ENCODE measurements at regions not wholly inside any gene's neighbourhood (a gene's known extent, or its start where the extent isn't known, plus 50 kb on each side); places are given as distances from the start of the nearest gene placed in this dataset.

DNA sequence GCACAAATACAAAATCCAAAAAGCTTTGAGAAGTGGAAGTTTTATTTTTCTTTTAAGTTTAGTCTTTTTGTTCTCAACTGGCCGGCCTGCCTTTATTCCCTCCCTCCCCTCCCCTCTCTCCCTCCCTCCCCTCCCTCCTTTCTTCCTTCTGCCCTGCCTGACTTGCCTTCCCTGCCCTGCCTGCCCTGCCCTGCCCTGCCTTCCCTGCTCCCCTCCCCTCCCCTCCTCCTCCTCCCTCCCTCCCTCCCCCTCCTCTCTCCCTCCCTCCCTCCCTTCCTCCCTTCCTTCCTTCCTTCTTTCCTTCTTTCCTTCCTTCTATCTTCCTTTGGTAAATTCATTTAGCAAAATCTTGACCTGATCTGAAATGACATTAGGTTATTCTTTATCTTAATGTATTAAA lies 69.8 kb upstream of the LIMCH1 start:
- 70 to 72% (median 72%) methylated on average over 1 of the region's 1 CpG for WGBS, 3 donors

GRCh38 chr4:41471126-41472071 lies 66.6 kb upstream of the LIMCH1 start:
- H3K27me3 ChIP-seq (ENCODE audit: insufficient read depth in 3 of 3, low read length in 2 of 3), result no peaks in the 10 kb centered on the region
- TF ChIP-seq, protein P1, sequence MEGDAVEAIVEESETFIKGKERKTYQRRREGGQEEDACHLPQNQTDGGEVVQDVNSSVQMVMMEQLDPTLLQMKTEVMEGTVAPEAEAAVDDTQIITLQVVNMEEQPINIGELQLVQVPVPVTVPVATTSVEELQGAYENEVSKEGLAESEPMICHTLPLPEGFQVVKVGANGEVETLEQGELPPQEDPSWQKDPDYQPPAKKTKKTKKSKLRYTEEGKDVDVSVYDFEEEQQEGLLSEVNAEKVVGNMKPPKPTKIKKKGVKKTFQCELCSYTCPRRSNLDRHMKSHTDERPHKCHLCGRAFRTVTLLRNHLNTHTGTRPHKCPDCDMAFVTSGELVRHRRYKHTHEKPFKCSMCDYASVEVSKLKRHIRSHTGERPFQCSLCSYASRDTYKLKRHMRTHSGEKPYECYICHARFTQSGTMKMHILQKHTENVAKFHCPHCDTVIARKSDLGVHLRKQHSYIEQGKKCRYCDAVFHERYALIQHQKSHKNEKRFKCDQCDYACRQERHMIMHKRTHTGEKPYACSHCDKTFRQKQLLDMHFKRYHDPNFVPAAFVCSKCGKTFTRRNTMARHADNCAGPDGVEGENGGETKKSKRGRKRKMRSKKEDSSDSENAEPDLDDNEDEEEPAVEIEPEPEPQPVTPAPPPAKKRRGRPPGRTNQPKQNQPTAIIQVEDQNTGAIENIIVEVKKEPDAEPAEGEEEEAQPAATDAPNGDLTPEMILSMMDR (IDR thresholded peaks at IDR 0.05), result no peak
- no peaks in the 10 kb centered on the region for H3K9me3 ChIP-seq
- H3K4me3 ChIP-seq, result peak overlapping the region; percentile 43
- intact Hi-C loops (cut with DNase I), result no loop called here
- peak overlapping the region; percentile 60 for H3K27ac ChIP-seq
- DNase-seq (no peak), ATAC-seq (peak; percentile 44 to 81 (median 65))
- no peaks in the 10 kb centered on the region for H3K36me3 ChIP-seq (ENCODE audit: insufficient read depth in 1 of 2, low read depth in 1 of 2)
- peaks cover 31% of the 10 kb centered on the region for H3K4me1 ChIP-seq
- WGBS, 3 donors, result 29 to 43% (median 33%) methylated on average over 9 of the region's 9 CpGs

More for the DNA sequence above, 69.8 kb upstream of the LIMCH1 start:
- Histone ChIP-seq H3K27ac (no peak overlapping the region), H3K27me3 (ENCODE audit: insufficient read depth in 3 of 3, low read length in 2 of 3) (no peaks in the 10 kb centered on the region), H3K4me3 (no peak overlapping the region), H3K4me1 (peaks cover 39% of the 10 kb centered on the region), H3K36me3 (ENCODE audit: insufficient read depth in 1 of 2, low read depth in 1 of 2) (no peaks in the 10 kb centered on the region), H3K9me3 (no peaks in the 10 kb centered on the region)
- DNase-seq (no peak), ATAC-seq (no peak)
- intact Hi-C loops (cut with DNase I), result no loop called here
- TF ChIP-seq, protein P1 (IDR thresholded peaks at IDR 0.05), result no peak

GRCh38 chr4:41472081-41472480 lies 65.9 kb upstream of the LIMCH1 start:
- no peaks in the 10 kb centered on the region for H3K27me3 ChIP-seq (ENCODE audit: insufficient read depth in 3 of 3, low read length in 2 of 3)
- WGBS, 3 donors, result 40 to 69% (median 51%) methylated on average over 5 of the region's 5 CpGs
- no peak for DNase-seq
- peaks cover 31% of the 10 kb centered on the region for H3K4me1 ChIP-seq
- peak overlapping the region; percentile 43 for H3K4me3 ChIP-seq
- no peaks in the 10 kb centered on the region for H3K36me3 ChIP-seq (ENCODE audit: insufficient read depth in 1 of 2, low read depth in 1 of 2)
- no peaks in the 10 kb centered on the region for H3K9me3 ChIP-seq
- TF ChIP-seq, protein P1 (IDR thresholded peaks at IDR 0.05), result no peak
- intact Hi-C loops (cut with DNase I), result no loop called here
- H3K27ac ChIP-seq, result no peak overlapping the region
- peak in 1 of 4 donors; percentile 51 for ATAC-seq

DNA sequence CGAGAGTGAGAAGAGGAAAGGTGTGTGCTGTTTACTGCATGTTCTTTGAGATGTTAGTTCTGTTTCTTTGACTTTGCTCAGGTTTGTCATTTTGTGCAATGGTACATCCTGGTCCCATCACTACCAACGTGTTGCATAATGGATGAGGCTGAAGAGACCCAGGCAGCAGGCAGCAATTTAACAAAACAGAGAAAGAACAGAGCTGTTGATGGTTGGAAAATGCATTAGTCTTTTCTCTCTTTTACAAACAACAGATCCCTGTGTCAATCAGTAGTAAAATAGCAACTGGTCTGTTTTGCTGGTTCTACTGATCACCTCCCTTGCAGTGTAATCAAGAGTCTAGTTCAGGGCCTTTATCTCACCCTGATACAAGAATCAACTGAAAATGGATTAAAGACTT lies 64.8 kb upstream of the LIMCH1 start:
- WGBS, 3 donors, result 65 to 80% (median 79%) methylated on average over 2 of the region's 2 CpGs
- no peak for DNase-seq
- Histone ChIP-seq H3K9me3 (no peaks in the 10 kb centered on the region), H3K4me3 (no peak overlapping the region), H3K36me3 (ENCODE audit: insufficient read depth in 1 of 2, low read depth in 1 of 2) (no peaks in the 10 kb centered on the region), H3K4me1 (peaks cover 26% of the 10 kb centered on the region), H3K27ac (no peak overlapping the region), H3K27me3 (ENCODE audit: insufficient read depth in 3 of 3, low read length in 2 of 3) (no peaks in the 10 kb centered on the region)
- intact Hi-C loops (cut with DNase I), result no loop called here
- no peak for ATAC-seq
- TF ChIP-seq, protein P1 (IDR thresholded peaks at IDR 0.05), result no peak

Measured in psoas muscle (tissue), 7 donors.